ENCODE measurements at regions not wholly inside any gene's neighbourhood (a gene's known extent, or its start where the extent isn't known, plus 50 kb on each side); places are given as distances from the start of the nearest gene placed in this dataset.

DNA sequence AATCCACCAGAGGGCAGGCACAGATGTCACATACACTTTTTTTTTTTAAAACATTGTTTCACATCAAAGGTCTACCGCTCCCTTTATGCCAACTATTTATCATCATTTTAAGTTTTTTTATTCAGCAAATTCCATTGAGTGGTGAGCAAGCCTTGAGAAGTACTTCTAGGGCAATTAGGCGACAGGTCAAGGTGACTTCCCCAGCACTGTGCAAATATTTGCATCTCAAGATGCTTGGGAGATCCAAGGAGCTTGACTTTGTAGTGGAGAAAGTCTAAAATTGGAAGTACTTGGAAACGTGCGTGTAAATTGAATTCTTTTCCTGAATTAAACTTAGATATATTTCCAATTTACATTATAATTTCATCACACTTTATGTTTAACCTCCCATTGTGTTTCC is 211.1 kb downstream of the ICE1 start:
- no peak for DNase-seq
- no peak for TF ChIP-seq CTCF (IDR thresholded peaks at IDR 0.05)
- Mint-ChIP-seq H3K27ac (no peak overlapping the region), H3K4me3 (no peak overlapping the region), H3K4me1 (no peaks in the 10 kb centered on the region), H3K36me3 (ENCODE audit: low read depth) (no peaks in the 10 kb centered on the region), H3K9me3 (no peaks in the 10 kb centered on the region), H3K27me3 (peaks cover 2% of the 10 kb centered on the region)
- ATAC-seq (ENCODE audit: low read depth): no peak
- intact Hi-C loops (cut with micrococcal nuclease): loop anchor here (10.0 kb wide), 1 partner anchor 251 kb away; no protein-coding TSS in a partner anchor
- ChIA-PET CTCF (no interaction called here), POLR2A (no interaction called here)

GRCh38 chr5:5632678-5633077 is 210.2 kb downstream of the ICE1 start:
- POLR2A ChIA-PET: no interaction called here
- Mint-ChIP-seq H3K9me3 (no peaks in the 10 kb centered on the region), H3K4me3 (no peak overlapping the region)

GRCh38 chr5:5629607-5629978 is 207.1 kb downstream of the ICE1 start:
- TF ChIP-seq CTCF (IDR thresholded peaks at IDR 0.05): no peak
- H3K9me3 Mint-ChIP-seq: peaks cover 8% of the 10 kb centered on the region
- CTCF ChIA-PET: no interaction called here
- intact Hi-C loops (cut with micrococcal nuclease): no loop called here
- POLR2A ChIA-PET: no interaction called here
- no peak for DNase-seq
- no peak overlapping the region for H3K27ac Mint-ChIP-seq
- no peaks in the 10 kb centered on the region for H3K36me3 Mint-ChIP-seq (ENCODE audit: low read depth)
- no peak overlapping the region for H3K4me3 Mint-ChIP-seq
- no peak for ATAC-seq (ENCODE audit: low read depth)
- H3K4me1 Mint-ChIP-seq: no peaks in the 10 kb centered on the region
- H3K27me3 Mint-ChIP-seq: no peaks in the 10 kb centered on the region

More at GRCh38 chr5:5632678-5633077, 210.2 kb downstream of the ICE1 start:
- Mint-ChIP-seq H3K27me3 (no peaks in the 10 kb centered on the region), H3K4me1 (no peaks in the 10 kb centered on the region), H3K27ac (no peak overlapping the region), H3K36me3 (ENCODE audit: low read depth) (no peaks in the 10 kb centered on the region)
- no peak for DNase-seq
- CTCF ChIA-PET: no interaction called here
- no peak for ATAC-seq (ENCODE audit: low read depth)
- no peak for TF ChIP-seq CTCF (IDR thresholded peaks at IDR 0.05)
- intact Hi-C loops (cut with micrococcal nuclease): loop anchor here (10.0 kb wide), 1 partner anchor 252 kb away; no protein-coding TSS in a partner anchor

DNA sequence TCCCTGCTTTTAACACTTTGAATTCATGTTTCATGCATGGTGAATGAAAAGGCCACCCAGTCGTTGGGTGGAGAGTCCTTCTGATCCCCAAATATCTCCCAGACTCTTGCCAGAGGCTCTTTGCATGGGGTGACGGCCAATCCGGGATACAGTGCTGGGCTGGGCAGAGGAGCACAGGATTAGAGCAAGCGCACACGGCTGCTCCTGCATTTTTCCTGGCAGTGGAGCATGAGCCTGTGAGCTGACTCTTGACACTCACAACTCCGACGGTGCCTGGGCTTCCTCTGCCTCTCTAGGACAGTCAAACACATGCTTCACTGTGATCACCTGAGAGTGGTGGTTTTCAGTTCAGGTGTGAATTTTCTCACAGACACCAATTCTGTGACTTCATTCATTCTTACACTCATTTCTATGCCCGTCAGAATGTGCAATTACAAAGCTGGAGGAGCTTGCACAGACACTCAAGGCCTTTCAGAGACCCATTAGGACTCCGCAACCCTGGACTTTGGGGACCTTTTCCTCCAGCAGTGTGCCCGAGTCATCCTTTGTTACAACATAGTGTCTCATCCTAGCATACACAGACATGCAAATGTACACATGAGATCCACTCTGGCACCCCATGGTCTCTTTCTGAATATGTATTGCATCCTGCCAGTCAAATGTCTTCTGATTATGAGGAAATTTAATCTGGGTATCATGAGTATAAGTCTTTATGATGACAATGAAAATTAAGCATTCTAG is 206.6 kb downstream of the ICE1 start:
- TF ChIP-seq CTCF (IDR thresholded peaks at IDR 0.05): no peak
- ATAC-seq (ENCODE audit: low read depth): no peak
- no peak overlapping the region for H3K27ac Mint-ChIP-seq
- CTCF ChIA-PET: no interaction called here
- no peak for DNase-seq
- H3K9me3 Mint-ChIP-seq: peaks cover 13% of the 10 kb centered on the region
- no peaks in the 10 kb centered on the region for H3K27me3 Mint-ChIP-seq
- intact Hi-C loops (cut with micrococcal nuclease): no loop called here
- POLR2A ChIA-PET: no interaction called here
- H3K36me3 Mint-ChIP-seq (ENCODE audit: low read depth): no peaks in the 10 kb centered on the region
- H3K4me3 Mint-ChIP-seq: no peak overlapping the region
- no peaks in the 10 kb centered on the region for H3K4me1 Mint-ChIP-seq

DNA sequence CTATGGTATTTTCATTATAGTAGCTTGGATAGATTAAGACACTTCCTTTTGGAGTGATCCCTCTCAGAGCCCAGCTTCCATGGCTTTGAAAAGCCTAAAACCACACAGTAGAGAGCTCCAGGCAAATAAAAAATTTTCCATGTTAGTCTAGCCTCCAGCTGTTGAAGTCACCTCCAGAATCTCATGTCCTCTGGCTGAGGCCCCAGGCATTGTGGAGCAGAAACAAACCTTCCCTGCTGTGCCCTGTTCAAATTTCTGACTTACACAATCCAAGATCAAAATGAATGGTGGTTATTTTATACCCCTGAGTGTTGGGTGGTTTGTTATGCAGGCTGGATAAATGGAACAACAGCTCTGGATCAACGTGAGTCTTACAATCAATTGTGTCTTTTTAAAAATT is 203.9 kb downstream of the ICE1 start:
- ChIA-PET POLR2A (no interaction called here), CTCF (no interaction called here)
- H3K9me3 Mint-ChIP-seq: peaks cover 23% of the 10 kb centered on the region
- no peak overlapping the region for H3K27ac Mint-ChIP-seq
- no peak overlapping the region for H3K4me3 Mint-ChIP-seq
- no peak for TF ChIP-seq CTCF (IDR thresholded peaks at IDR 0.05)
- no peaks in the 10 kb centered on the region for H3K36me3 Mint-ChIP-seq (ENCODE audit: low read depth)
- no peak for ATAC-seq (ENCODE audit: low read depth)
- H3K27me3 Mint-ChIP-seq: no peaks in the 10 kb centered on the region
- DNase-seq: no peak
- intact Hi-C loops (cut with micrococcal nuclease): no loop called here
- H3K4me1 Mint-ChIP-seq: no peaks in the 10 kb centered on the region
